Fibroblast of mammary gland (primary cell): ENCODE measurements at regions not wholly inside any gene's neighbourhood (a gene's known extent, or its start where the extent isn't known, plus 50 kb on each side); places are given as distances from the start of the nearest gene placed in this dataset.

Experiments used
- DNase-seq: peaks from one replicate; pipeline ENCODE4 v3.0.0-alpha.2; 2010; ENCODE audit warnings: low read depth
- H3K4me3 ChIP-seq: 2 replicates; pipeline ENCODE4 v1.5.1; 2011; ENCODE audit warnings: low read depth, mild to moderate bottlenecking, low read length, moderate library complexity; ENCODE audit not compliant: control insufficient read depth
- TF ChIP-seq, protein P1 (sequence below): conservative IDR thresholded peaks from 2 replicates; pipeline ENCODE4 v1.5.1; 2011; ENCODE audit warnings: low read depth, low read length, inconsistent platforms; ENCODE audit not compliant: control insufficient read depth, insufficient read depth

DNA sequence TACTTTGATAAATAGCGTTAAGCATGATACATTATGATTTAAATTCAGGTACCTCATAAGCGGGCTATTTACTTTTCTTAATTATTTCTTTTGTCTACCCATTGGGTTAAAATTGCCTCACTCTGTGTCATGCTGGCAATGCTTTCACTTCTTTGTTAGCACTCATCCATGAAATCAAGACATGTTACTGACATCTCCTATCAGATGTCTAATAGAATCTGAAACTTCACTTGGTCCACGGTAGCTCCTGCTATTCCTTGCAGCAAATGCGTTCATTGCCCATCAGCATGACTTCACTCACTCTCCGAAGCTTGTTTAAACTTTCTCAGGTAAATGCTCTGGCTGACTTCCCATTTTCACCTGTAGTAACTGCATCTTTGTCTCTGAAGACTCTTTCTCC is 193.5 kb upstream of the EDIL3 start:
- TF ChIP-seq, protein P1, sequence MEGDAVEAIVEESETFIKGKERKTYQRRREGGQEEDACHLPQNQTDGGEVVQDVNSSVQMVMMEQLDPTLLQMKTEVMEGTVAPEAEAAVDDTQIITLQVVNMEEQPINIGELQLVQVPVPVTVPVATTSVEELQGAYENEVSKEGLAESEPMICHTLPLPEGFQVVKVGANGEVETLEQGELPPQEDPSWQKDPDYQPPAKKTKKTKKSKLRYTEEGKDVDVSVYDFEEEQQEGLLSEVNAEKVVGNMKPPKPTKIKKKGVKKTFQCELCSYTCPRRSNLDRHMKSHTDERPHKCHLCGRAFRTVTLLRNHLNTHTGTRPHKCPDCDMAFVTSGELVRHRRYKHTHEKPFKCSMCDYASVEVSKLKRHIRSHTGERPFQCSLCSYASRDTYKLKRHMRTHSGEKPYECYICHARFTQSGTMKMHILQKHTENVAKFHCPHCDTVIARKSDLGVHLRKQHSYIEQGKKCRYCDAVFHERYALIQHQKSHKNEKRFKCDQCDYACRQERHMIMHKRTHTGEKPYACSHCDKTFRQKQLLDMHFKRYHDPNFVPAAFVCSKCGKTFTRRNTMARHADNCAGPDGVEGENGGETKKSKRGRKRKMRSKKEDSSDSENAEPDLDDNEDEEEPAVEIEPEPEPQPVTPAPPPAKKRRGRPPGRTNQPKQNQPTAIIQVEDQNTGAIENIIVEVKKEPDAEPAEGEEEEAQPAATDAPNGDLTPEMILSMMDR, result no peak
- H3K4me3 ChIP-seq, result no peak overlapping the region
- DNase-seq, result no peak

DNA sequence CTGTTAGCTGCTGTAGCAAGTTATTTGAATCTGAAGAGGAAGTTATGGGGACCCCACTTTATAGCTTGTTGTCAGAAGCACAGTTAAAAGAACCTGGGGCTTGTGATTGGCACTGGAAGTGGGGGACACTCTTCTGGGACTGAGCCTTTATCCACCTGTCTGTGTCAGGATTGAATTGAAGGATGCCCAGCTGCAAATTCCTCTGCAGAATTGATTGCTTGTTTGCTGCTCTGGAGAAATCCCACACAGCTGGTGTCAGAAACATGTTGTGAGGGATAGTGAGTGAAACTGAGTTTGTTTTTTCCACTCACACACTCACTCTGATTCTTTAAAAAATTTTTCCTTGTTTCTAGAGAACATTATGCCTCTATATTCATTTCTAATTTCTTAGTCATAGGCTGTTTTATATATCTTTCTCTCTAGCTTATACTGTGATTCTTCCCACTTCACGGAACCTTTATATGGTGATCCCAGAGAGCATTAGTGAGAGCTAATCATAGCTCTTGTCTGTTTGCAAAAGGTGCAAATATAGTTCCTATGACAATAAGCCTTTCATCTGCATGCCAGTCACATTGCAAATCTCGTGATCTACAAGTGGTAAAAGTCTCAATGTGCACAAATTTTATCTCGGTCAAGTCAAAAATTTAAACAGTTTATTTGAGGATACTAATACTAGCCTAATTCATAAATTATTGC is 188.5 kb upstream of the EDIL3 start:
- DNase-seq, result no peak
- H3K4me3 ChIP-seq, result no peak overlapping the region
- TF ChIP-seq, protein P1, result no peak

DNA sequence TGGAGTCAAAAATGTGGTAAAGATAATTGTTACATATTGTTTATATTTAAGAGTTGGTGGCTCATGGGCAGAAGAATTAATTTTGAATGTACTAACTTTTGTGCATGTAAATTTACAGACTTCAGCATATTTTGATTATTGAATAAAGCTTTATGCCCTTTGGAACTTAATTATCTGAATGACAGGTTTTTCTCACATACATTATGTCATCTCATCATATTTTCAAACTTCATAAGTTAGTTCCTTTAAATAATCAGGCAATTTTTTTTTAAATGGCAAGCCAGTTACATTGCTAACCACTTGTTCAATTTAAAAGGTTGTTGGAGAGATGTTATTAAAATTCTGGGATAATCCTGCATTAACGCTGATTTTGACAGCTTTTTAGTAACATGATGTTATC is 184.6 kb upstream of the EDIL3 start:
- no peak overlapping the region for H3K4me3 ChIP-seq
- TF ChIP-seq, protein P1, result no peak
- no peak for DNase-seq

DNA sequence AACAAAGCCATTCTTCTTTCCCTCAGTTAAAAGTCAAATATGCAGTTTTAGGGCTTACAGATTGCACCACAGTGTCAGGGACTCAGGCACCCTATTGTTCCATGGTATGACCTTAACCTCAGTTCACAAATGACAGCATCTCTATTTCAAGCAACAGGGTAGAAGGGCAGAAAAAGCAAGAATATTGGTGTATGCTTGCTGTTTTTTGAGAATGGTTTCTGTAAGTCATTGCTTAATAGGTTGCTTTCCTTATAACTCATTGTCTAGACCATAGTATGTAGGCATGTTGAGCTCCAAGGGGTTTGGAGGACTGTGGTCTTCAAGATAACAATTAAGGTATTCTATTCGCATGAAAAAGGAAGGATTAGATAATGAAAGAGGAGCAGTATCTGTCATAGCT is 183.5 kb upstream of the EDIL3 start:
- TF ChIP-seq, protein P1, result no peak
- DNase-seq, result no peak
- H3K4me3 ChIP-seq, result no peak overlapping the region

DNA sequence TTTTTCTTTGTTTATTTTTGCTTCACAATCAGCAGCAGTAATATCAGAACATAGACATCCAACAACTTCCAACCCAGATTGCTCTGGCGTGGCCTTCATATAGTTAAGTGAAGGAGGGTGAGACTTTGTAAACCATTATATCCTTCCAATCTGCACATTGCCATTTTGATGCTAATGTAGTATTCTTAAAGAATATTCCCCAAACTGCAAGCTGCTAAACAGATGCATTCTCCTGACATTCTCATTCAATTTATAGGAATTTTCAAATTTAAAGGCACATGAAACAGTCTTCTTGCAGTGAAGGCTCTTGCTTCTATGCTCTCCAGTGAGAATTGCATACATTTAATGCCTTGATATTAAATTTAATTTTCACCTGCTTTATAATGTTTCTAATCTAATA is 181.2 kb upstream of the EDIL3 start:
- no peak overlapping the region for H3K4me3 ChIP-seq
- DNase-seq, result no peak
- TF ChIP-seq, protein P1, result no peak

DNA sequence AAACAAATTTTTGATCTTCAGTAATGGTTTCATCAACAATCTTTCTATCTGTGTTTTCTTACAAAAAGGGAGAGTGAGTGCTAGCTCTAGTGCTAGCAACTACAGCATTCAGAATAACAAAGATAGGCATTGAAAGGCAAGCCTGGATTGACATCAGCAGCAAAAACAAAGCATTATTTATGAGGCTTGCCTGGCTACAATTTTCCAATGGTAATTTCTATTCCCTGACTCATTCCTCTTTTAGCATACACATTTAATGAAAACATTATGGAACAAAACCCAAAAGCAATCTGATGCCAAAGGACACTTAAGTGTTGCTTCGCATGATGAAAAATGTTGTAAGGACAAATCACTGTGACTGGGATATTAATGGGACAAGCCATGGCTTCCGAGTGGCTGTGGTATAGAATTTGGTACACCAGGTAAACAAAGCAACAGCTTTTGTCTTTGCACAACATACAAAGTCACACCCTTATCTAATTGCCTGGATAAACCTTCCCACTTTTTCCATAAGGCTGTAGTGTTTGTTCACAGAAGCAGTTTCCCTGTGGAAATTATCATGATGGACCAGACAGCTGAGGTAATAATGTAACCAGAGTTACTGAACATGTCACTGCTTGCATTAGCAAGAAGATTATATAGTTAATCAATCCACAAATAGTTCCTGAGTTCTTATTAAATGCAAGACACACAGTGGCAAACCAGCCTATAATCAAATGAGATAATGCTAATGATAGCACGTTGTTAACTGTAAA is 179.8 kb upstream of the EDIL3 start:
- no peak overlapping the region for H3K4me3 ChIP-seq
- TF ChIP-seq, protein P1, result no peak
- peak; percentile 71 for DNase-seq
